ENCODE measurements at regions not wholly inside any gene's neighbourhood (a gene's known extent, or its start where the extent isn't known, plus 50 kb on each side); places are given as distances from the start of the nearest gene placed in this dataset.

- no peak overlapping the region for H2AFZ ChIP-seq (ENCODE audit: insufficient read depth, low read depth, low read length, poor library complexity, severe bottlenecking)
- WGBS (ENCODE audit: insufficient coverage): 71% methylated on average over 2 of the region's 3 CpGs
- no peak for TF ChIP-seq EZH2 (IDR thresholded peaks at IDR 0.05; ENCODE audit: borderline replicate concordance, insufficient read depth, low read depth, low read length, poor library complexity, severe bottlenecking)
- H3K4me3 Mint-ChIP-seq: no peak overlapping the region
- H3K9ac ChIP-seq (ENCODE audit: low read length): no peak overlapping the region
- H3K4me1 ChIP-seq (ENCODE audit: control insufficient read depth in 2 of 2, insufficient read depth in 2 of 2, low read length in 2 of 2): peaks cover 19 to 31% of the 10 kb centered on the region in 2 donors
- intact Hi-C loops (cut with micrococcal nuclease): no loop called here
- no peaks in the 10 kb centered on the region for H3K79me2 ChIP-seq (ENCODE audit: control insufficient read depth, insufficient read depth, low read length)
- no peaks in the 10 kb centered on the region for H3K36me3 ChIP-seq (replicated peaks in 1 of 2; ENCODE audit: control extremely low read depth in 1 of 2, control insufficient read depth in 1 of 2, extremely low read depth in 1 of 2, insufficient read depth in 2 of 2, low read length in 1 of 2)
- H3K9me3 Mint-ChIP-seq (ENCODE audit: insufficient read depth): no peaks in the 10 kb centered on the region
- H3K27me3 Mint-ChIP-seq: peaks cover 5% of the 10 kb centered on the region
- no peak overlapping the region for H3K4me2 ChIP-seq (replicated peaks; ENCODE audit: low read depth, low read length, poor library complexity, severe bottlenecking)
- H3K4me3 ChIP-seq (ENCODE audit: control extremely low read depth in 1 of 5, extremely low read depth in 1 of 5, insufficient read depth in 1 of 5, low read depth in 2 of 5, low read length in 4 of 5): no peak overlapping the region
- H3K27me3 ChIP-seq (replicated peaks in 1 of 4; ENCODE audit: control extremely low read depth in 1 of 4, control insufficient read depth in 3 of 4, insufficient read depth in 4 of 4, low read length in 3 of 4): peaks cover 0 to 10% (median 4%) of the 10 kb centered on the region in 4 experiments
- ATAC-seq (ENCODE audit: low read depth) (no peak), DNase-seq (no peak)
- no peaks in the 10 kb centered on the region for H3K9me3 ChIP-seq (ENCODE audit: control extremely low read depth in 1 of 3, control insufficient read depth in 2 of 3, insufficient read depth in 1 of 3, low read length in 2 of 3)
- H4K20me1 ChIP-seq (ENCODE audit: control insufficient read depth, insufficient read depth, low read length, poor library complexity, severe bottlenecking): no peaks in the 10 kb centered on the region
- H3K4me1 Mint-ChIP-seq: peaks cover 26% of the 10 kb centered on the region
- ChIA-PET POLR2A (interaction anchor here (0.7 kb wide), 1 partner anchor 1395 kb away, joined by 3 read pairs; no protein-coding TSS in a partner anchor), CTCF (no interaction called here)
- no peak overlapping the region for H3K27ac Mint-ChIP-seq
- H3K27ac ChIP-seq (ENCODE audit: low read length in 2 of 2): no peak overlapping the region
Measured at GRCh38 chr3:17909714-17910113, 167.3 kb upstream of the TBC1D5 start.

DNA sequence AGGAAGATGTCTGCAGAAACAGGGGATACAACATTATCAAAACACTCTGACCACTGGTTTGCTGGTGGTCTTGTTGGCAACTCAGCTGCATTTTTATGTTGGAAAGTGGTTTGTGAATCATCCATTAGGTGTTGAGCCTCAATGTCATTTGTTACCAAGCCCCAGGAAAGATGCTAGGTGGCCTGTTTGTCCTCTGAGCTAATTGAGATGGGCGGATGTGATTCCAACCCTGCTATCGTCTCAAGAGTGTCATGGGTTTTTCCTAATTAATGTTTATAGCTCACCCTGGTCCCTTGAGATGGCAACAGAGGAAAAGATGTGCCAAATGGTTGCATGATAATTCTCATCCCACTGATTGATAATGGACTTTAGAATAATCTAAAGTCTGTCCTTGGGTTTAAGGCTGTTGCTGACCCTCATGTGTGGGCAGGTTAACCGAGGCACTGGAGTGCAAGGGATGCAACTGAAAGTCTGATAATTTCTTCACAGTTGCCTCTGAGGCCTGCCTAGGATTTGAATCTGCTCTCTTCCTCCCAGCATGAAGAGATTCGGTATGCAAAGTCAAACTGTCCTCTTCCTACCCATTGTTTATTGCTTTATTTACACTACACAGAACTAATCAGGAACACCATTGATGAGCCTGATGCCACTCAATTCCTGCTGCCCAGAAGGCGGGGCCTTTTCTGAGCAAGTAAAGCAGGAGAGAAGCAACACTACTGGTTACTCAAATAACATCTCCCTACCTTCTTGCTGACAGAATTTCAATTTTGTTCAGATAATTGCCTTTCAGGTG lies 166.2 kb upstream of the TBC1D5 start:
- H3K4me1 Mint-ChIP-seq: peaks cover 25% of the 10 kb centered on the region
- no peaks in the 10 kb centered on the region for H3K27me3 Mint-ChIP-seq
- H3K9me3 Mint-ChIP-seq (ENCODE audit: insufficient read depth): no peaks in the 10 kb centered on the region
- H3K9me3 ChIP-seq (ENCODE audit: control extremely low read depth in 1 of 3, control insufficient read depth in 2 of 3, insufficient read depth in 1 of 3, low read length in 2 of 3): no peaks in the 10 kb centered on the region
- intact Hi-C loops (cut with micrococcal nuclease): no loop called here
- H3K4me1 ChIP-seq (ENCODE audit: control insufficient read depth in 2 of 2, insufficient read depth in 2 of 2, low read length in 2 of 2): peaks cover 19 to 31% of the 10 kb centered on the region in 2 donors
- TF ChIP-seq CTCF (IDR thresholded peaks at IDR 0.05): no peak
- no peak for TF ChIP-seq EZH2 (IDR thresholded peaks at IDR 0.05; ENCODE audit: borderline replicate concordance, insufficient read depth, low read depth, low read length, poor library complexity, severe bottlenecking)
- WGBS (ENCODE audit: insufficient coverage): 81% methylated on average over 3 of the region's 5 CpGs
- ATAC-seq (ENCODE audit: low read depth): no peak
- H3K27ac Mint-ChIP-seq: no peak overlapping the region
- H3K36me3 ChIP-seq (replicated peaks in 1 of 2; ENCODE audit: control extremely low read depth in 1 of 2, control insufficient read depth in 1 of 2, extremely low read depth in 1 of 2, insufficient read depth in 2 of 2, low read length in 1 of 2): no peaks in the 10 kb centered on the region
- DNase-seq: no peak
- H4K20me1 ChIP-seq (ENCODE audit: control insufficient read depth, insufficient read depth, low read length, poor library complexity, severe bottlenecking): no peaks in the 10 kb centered on the region
- H3K4me3 Mint-ChIP-seq: no peak overlapping the region
- no peak overlapping the region for H3K4me3 ChIP-seq (ENCODE audit: control extremely low read depth in 1 of 5, extremely low read depth in 1 of 5, insufficient read depth in 1 of 5, low read depth in 2 of 5, low read length in 4 of 5)
- ChIA-PET POLR2A (no interaction called here), CTCF (interaction anchor here (0.6 kb wide), 1 partner anchor 49 kb away, joined by 3 read pairs; no protein-coding TSS in a partner anchor)
- H3K4me2 ChIP-seq (replicated peaks; ENCODE audit: low read depth, low read length, poor library complexity, severe bottlenecking): no peak overlapping the region
- no peaks in the 10 kb centered on the region for H3K79me2 ChIP-seq (ENCODE audit: control insufficient read depth, insufficient read depth, low read length)
- peaks cover 0 to 10% (median 1%) of the 10 kb centered on the region in 4 experiments for H3K27me3 ChIP-seq (replicated peaks in 1 of 4; ENCODE audit: control extremely low read depth in 1 of 4, control insufficient read depth in 3 of 4, insufficient read depth in 4 of 4, low read length in 3 of 4)
- H3K27ac ChIP-seq (ENCODE audit: low read length in 2 of 2): no peak overlapping the region
- H3K9ac ChIP-seq (ENCODE audit: low read length): no peak overlapping the region
- no peak overlapping the region for H2AFZ ChIP-seq (ENCODE audit: insufficient read depth, low read depth, low read length, poor library complexity, severe bottlenecking)

Data from B cell (primary cell).